ENCODE measurements at regions not wholly inside any gene's neighbourhood (a gene's known extent, or its start where the extent isn't known, plus 50 kb on each side); places are given as distances from the start of the nearest gene placed in this dataset.

- TF ChIP-seq, protein P1, sequence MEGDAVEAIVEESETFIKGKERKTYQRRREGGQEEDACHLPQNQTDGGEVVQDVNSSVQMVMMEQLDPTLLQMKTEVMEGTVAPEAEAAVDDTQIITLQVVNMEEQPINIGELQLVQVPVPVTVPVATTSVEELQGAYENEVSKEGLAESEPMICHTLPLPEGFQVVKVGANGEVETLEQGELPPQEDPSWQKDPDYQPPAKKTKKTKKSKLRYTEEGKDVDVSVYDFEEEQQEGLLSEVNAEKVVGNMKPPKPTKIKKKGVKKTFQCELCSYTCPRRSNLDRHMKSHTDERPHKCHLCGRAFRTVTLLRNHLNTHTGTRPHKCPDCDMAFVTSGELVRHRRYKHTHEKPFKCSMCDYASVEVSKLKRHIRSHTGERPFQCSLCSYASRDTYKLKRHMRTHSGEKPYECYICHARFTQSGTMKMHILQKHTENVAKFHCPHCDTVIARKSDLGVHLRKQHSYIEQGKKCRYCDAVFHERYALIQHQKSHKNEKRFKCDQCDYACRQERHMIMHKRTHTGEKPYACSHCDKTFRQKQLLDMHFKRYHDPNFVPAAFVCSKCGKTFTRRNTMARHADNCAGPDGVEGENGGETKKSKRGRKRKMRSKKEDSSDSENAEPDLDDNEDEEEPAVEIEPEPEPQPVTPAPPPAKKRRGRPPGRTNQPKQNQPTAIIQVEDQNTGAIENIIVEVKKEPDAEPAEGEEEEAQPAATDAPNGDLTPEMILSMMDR (conservative IDR thresholded peaks at IDR 0.05; ENCODE audit: low read length), result no peak
- DNase-seq (ENCODE audit: low read depth), result no peak
- no peak overlapping the region for H3K4me3 ChIP-seq (ENCODE audit: low read length)
Observed at GRCh38 chr5:56479696-56480077, 246.6 kb upstream of the ANKRD55 start.

DNA sequence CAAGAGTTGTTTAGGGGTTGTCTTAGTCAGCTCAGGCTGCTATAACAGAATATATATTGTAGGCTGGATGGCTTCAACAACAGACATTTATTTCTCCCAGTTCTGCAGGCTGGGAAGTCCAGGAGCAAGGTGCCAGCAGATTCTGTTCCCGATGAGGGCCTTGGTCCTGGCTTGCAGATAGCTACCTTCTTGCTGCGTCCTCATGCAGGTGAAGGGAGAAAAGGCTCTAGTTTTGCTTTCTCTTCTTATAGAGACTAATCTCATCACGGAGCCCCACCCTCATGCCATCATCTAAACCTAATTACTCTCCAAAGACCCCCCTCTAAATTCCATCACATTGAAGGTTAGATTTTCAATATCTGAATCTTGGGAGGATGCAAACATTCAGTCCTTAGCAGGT lies 246.0 kb upstream of the ANKRD55 start:
- DNase-seq (ENCODE audit: low read depth), result no peak
- no peak overlapping the region for H3K4me3 ChIP-seq (ENCODE audit: low read length)
- TF ChIP-seq, protein P1 (conservative IDR thresholded peaks at IDR 0.05; ENCODE audit: low read length), result no peak

DNA sequence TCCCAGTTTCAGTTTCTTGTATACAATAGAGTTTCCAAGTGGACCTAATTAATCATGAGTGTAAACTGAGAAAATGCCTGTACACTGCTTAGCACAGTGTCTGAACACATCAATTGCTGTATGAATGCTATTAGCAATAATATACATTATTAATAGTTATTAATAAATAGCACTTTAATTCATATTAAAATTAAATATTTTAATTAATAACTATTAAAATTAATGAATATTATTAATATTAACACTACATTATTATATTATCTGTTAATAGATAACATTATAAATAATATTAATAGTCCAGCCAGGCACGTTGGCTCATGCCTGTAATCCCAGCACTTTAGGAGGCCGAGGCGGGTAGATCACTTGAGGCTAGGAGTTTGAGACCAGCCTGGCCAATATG lies 244.9 kb upstream of the ANKRD55 start:
- no peak for DNase-seq (ENCODE audit: low read depth)
- H3K4me3 ChIP-seq (ENCODE audit: low read length), result no peak overlapping the region
- TF ChIP-seq, protein P1 (conservative IDR thresholded peaks at IDR 0.05; ENCODE audit: low read length), result no peak

- no peak for DNase-seq (ENCODE audit: low read depth)
- H3K4me3 ChIP-seq (ENCODE audit: low read length), result no peak overlapping the region
- TF ChIP-seq, protein P1 (conservative IDR thresholded peaks at IDR 0.05; ENCODE audit: low read length), result no peak
Observed at GRCh38 chr5:56476487-56476856, 243.3 kb upstream of the ANKRD55 start.

DNA sequence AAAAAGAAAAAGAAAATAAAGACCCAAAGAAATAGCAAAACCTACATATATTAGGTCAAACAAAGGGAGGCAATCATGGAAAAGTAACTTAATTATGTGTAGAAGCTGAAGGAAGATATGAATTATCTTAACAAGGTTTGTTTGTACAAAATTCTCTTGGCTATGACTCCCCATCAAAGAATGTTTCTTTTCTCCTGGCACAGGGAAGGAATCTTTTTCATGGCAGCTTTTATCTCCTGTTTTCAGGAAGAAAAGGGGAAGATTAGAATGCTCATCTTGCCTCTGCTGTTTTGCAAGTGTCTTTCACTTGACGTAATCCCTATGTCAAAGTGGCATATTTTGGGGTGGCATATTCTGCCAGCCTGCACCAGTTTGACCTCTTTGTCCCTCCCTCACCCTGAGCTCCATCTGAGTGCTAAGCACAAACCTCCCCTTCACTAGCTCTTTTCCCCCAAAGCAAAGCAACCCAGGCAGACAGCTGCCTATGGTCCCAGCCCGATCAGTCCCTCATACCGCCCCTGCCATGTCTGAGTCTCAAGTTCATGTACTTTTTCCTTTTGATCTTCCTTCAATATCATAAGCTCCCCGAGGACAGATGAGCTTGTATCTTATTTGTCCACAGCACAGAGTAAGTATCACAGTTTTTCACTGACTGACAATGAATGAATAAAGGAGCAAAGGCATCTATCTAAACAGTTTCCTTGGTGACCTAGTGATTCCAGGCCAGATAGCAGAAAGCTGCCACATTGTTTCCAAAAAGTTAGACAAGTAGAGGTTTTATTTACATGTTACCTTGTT lies 242.8 kb upstream of the ANKRD55 start:
- H3K4me3 ChIP-seq (ENCODE audit: low read length), result no peak overlapping the region
- TF ChIP-seq, protein P1 (conservative IDR thresholded peaks at IDR 0.05; ENCODE audit: low read length), result no peak
- DNase-seq (ENCODE audit: low read depth), result no peak

- no peak for DNase-seq (ENCODE audit: low read depth)
- TF ChIP-seq, protein P1 (conservative IDR thresholded peaks at IDR 0.05; ENCODE audit: low read length), result no peak
- no peak overlapping the region for H3K4me3 ChIP-seq (ENCODE audit: low read length)
Observed at GRCh38 chr5:56471707-56472106, 238.6 kb upstream of the ANKRD55 start.

- TF ChIP-seq, protein P1 (conservative IDR thresholded peaks at IDR 0.05; ENCODE audit: low read length), result no peak
- DNase-seq (ENCODE audit: low read depth), result no peak
- H3K4me3 ChIP-seq (ENCODE audit: low read length), result no peak overlapping the region
Observed at GRCh38 chr5:56470007-56470406, 236.9 kb upstream of the ANKRD55 start.
